ENCODE measurements at regions not wholly inside any gene's neighbourhood (a gene's known extent, or its start where the extent isn't known, plus 50 kb on each side); places are given as distances from the start of the nearest gene placed in this dataset.

DNA sequence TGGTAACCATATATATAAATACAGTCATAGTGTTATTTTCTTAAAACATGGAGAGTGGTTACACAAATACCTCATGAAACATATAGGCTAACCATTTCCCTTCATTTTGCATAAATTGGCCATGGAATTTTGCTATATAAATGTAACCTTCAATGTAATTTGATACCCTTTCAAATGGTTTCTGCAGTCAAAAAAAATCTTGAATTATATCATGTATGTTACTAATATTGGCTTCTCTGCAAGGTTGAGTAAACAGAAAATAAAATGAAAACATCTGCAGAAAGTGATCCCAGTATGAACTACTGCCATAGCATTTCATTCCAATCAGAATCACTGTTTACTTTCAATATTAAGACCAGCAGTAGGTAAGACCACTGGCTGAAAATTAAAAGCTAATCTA, 1165.9 kb upstream of the TENM3 start:
- CTCF ChIA-PET: no interaction called here
- ATAC-seq (no peak), DNase-seq (ENCODE audit: low read depth, low spot score) (no peak)
- Histone ChIP-seq H3K9ac (ENCODE audit: low read length) (no peak overlapping the region), H4K20me1 (ENCODE audit: insufficient read depth) (no peaks in the 10 kb centered on the region), H3K79me2 (ENCODE audit: insufficient read depth, low read length) (no peaks in the 10 kb centered on the region), H2AFZ (ENCODE audit: low read depth, low read length, poor library complexity, severe bottlenecking) (no peak overlapping the region), H3K27me3 (ENCODE audit: insufficient read depth, low read length) (no peaks in the 10 kb centered on the region), H3K36me3 (ENCODE audit: control insufficient read depth in 1 of 2, insufficient read depth in 2 of 2, low read length in 2 of 2) (no peaks in the 10 kb centered on the region), H3K27ac (ENCODE audit: low read depth, low read length) (no peak overlapping the region), H3K4me3 (replicated peaks in 1 of 2; ENCODE audit: low read depth in 1 of 2, low read length in 2 of 2) (no peak overlapping the region), H3K9me2 (ENCODE audit: insufficient read depth) (no peaks in the 10 kb centered on the region), H3K4me2 (ENCODE audit: low read length) (no peak overlapping the region), H3K4me1 (ENCODE audit: control insufficient read depth in 1 of 2, insufficient read depth in 2 of 2, low read length in 2 of 2) (no peaks in the 10 kb centered on the region), H3K9me3 (ENCODE audit: control insufficient read depth in 1 of 2, insufficient read depth in 1 of 2, low read depth in 1 of 2, low read length in 2 of 2) (no peaks in the 10 kb centered on the region)
- RAD21 ChIA-PET (ENCODE audit: low non-redundant PET in 1 of 2, low total read pairs in 2 of 2, uncharacterized antibody in 2 of 2, unreplicated experiment in 2 of 2): no interaction called here
- intact Hi-C loops (cut with micrococcal nuclease): no loop called here
- no TSS peak for BruUV-seq (replicated peaks)
- POLR2A ChIA-PET: no interaction called here
- TF ChIP-seq ELF1 (IDR thresholded peaks at IDR 0.05; ENCODE audit: borderline replicate concordance, low read depth): no peak
- TF ChIP-seq SP1 (IDR thresholded peaks at IDR 0.05; ENCODE audit: low read depth): no peak
- TF ChIP-seq JUND (IDR thresholded peaks at IDR 0.05): no peak
- no peak for TF ChIP-seq SRF (IDR thresholded peaks at IDR 0.05; ENCODE audit: low read depth)
- TF ChIP-seq ZNF274 (IDR thresholded peaks at IDR 0.05; ENCODE audit: low read depth, low read length): no peak
- TF ChIP-seq, protein P1, sequence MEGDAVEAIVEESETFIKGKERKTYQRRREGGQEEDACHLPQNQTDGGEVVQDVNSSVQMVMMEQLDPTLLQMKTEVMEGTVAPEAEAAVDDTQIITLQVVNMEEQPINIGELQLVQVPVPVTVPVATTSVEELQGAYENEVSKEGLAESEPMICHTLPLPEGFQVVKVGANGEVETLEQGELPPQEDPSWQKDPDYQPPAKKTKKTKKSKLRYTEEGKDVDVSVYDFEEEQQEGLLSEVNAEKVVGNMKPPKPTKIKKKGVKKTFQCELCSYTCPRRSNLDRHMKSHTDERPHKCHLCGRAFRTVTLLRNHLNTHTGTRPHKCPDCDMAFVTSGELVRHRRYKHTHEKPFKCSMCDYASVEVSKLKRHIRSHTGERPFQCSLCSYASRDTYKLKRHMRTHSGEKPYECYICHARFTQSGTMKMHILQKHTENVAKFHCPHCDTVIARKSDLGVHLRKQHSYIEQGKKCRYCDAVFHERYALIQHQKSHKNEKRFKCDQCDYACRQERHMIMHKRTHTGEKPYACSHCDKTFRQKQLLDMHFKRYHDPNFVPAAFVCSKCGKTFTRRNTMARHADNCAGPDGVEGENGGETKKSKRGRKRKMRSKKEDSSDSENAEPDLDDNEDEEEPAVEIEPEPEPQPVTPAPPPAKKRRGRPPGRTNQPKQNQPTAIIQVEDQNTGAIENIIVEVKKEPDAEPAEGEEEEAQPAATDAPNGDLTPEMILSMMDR (IDR thresholded peaks at IDR 0.05 in 2 of 3, conservative IDR thresholded peaks at IDR 0.05 in 1 of 3; ENCODE audit: borderline replicate concordance in 1 of 3, insufficient read depth in 1 of 3, low read depth in 2 of 3, low read length in 2 of 3): no peak
- TF ChIP-seq POLR2AphosphoS5 (IDR thresholded peaks at IDR 0.05; ENCODE audit: low read depth, low read length): no peak
- TF ChIP-seq, protein P2, sequence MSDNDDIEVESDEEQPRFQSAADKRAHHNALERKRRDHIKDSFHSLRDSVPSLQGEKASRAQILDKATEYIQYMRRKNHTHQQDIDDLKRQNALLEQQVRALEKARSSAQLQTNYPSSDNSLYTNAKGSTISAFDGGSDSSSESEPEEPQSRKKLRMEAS (IDR thresholded peaks at IDR 0.05): no peak
- no peak for TF ChIP-seq EZH2phosphoT487 (IDR thresholded peaks at IDR 0.05; ENCODE audit: borderline replicate concordance)
- no peak for TF ChIP-seq ZFX (IDR thresholded peaks at IDR 0.05)

DNA sequence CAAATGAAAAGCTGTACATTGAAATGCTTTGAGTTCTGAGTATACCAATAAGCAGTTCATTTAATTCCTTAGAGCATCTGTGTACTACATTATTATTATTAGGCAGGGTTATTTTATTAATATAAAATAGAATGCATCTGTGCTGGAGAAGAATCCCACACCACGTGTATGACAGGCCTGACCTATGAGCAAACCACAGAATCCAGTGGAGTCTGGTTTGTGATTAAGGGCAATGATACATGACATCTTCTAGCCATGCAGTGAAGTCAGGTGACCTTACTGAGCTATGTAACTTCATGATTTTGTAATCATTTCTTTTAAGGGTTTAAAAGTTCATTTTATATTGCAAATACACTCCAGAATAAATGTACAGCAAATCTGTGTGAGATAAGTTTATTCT, 1165.0 kb upstream of the TENM3 start:
- intact Hi-C loops (cut with micrococcal nuclease): no loop called here
- no peaks in the 10 kb centered on the region for H4K20me1 ChIP-seq (ENCODE audit: insufficient read depth)
- no peak overlapping the region for H2AFZ ChIP-seq (ENCODE audit: low read depth, low read length, poor library complexity, severe bottlenecking)
- H3K27me3 ChIP-seq (ENCODE audit: insufficient read depth, low read length): no peaks in the 10 kb centered on the region
- ChIA-PET RAD21 (ENCODE audit: low non-redundant PET in 1 of 2, low total read pairs in 2 of 2, uncharacterized antibody in 2 of 2, unreplicated experiment in 2 of 2) (no interaction called here), CTCF (no interaction called here), POLR2A (no interaction called here)
- H3K27ac ChIP-seq (ENCODE audit: low read depth, low read length): no peak overlapping the region
- H3K9ac ChIP-seq (ENCODE audit: low read length): no peak overlapping the region
- no TSS peak for BruUV-seq (replicated peaks)
- DNase-seq (ENCODE audit: low read depth, low spot score): no peak
- H3K9me3 ChIP-seq (ENCODE audit: control insufficient read depth in 1 of 2, insufficient read depth in 1 of 2, low read depth in 1 of 2, low read length in 2 of 2): no peaks in the 10 kb centered on the region
- no peak for ATAC-seq
- H3K9me2 ChIP-seq (ENCODE audit: insufficient read depth): no peaks in the 10 kb centered on the region
- H3K4me1 ChIP-seq (ENCODE audit: control insufficient read depth in 1 of 2, insufficient read depth in 2 of 2, low read length in 2 of 2): no peaks in the 10 kb centered on the region
- no peak overlapping the region for H3K4me2 ChIP-seq (ENCODE audit: low read length)
- H3K4me3 ChIP-seq (replicated peaks in 1 of 2; ENCODE audit: low read depth in 1 of 2, low read length in 2 of 2): no peak overlapping the region
- H3K36me3 ChIP-seq (ENCODE audit: control insufficient read depth in 1 of 2, insufficient read depth in 2 of 2, low read length in 2 of 2): no peaks in the 10 kb centered on the region
- no peaks in the 10 kb centered on the region for H3K79me2 ChIP-seq (ENCODE audit: insufficient read depth, low read length)
- TF ChIP-seq, protein P3, sequence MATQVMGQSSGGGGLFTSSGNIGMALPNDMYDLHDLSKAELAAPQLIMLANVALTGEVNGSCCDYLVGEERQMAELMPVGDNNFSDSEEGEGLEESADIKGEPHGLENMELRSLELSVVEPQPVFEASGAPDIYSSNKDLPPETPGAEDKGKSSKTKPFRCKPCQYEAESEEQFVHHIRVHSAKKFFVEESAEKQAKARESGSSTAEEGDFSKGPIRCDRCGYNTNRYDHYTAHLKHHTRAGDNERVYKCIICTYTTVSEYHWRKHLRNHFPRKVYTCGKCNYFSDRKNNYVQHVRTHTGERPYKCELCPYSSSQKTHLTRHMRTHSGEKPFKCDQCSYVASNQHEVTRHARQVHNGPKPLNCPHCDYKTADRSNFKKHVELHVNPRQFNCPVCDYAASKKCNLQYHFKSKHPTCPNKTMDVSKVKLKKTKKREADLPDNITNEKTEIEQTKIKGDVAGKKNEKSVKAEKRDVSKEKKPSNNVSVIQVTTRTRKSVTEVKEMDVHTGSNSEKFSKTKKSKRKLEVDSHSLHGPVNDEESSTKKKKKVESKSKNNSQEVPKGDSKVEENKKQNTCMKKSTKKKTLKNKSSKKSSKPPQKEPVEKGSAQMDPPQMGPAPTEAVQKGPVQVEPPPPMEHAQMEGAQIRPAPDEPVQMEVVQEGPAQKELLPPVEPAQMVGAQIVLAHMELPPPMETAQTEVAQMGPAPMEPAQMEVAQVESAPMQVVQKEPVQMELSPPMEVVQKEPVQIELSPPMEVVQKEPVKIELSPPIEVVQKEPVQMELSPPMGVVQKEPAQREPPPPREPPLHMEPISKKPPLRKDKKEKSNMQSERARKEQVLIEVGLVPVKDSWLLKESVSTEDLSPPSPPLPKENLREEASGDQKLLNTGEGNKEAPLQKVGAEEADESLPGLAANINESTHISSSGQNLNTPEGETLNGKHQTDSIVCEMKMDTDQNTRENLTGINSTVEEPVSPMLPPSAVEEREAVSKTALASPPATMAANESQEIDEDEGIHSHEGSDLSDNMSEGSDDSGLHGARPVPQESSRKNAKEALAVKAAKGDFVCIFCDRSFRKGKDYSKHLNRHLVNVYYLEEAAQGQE (IDR thresholded peaks at IDR 0.05; ENCODE audit: low read depth): no peak
- TF ChIP-seq, protein P1 (IDR thresholded peaks at IDR 0.05 in 2 of 3, conservative IDR thresholded peaks at IDR 0.05 in 1 of 3; ENCODE audit: borderline replicate concordance in 1 of 3, insufficient read depth in 1 of 3, low read depth in 2 of 3, low read length in 2 of 3): no peak
- TF ChIP-seq ELF1 (IDR thresholded peaks at IDR 0.05; ENCODE audit: borderline replicate concordance, low read depth): no peak
- no peak for TF ChIP-seq CBX3 (IDR thresholded peaks at IDR 0.05; ENCODE audit: low read depth)
- TF ChIP-seq TCF7L2 (IDR thresholded peaks at IDR 0.05; ENCODE audit: borderline replicate concordance, extremely low read depth, insufficient read depth, insufficient read length): no peak
- TF ChIP-seq SRF (IDR thresholded peaks at IDR 0.05; ENCODE audit: low read depth): no peak

Data from HCT116 (cell line).